NOMO-1 treated with dmso at 0.1 percent for 144 hours (cell line): ENCODE measurements at regions not wholly inside any gene's neighbourhood (a gene's known extent, or its start where the extent isn't known, plus 50 kb on each side); places are given as distances from the start of the nearest gene placed in this dataset.
A peak's percentile ranks its signal among the peaks of the same experiment; 100 is the strongest.
"Not testable (repeated sequence)": the region's sequence is repeated elsewhere in the genome, so short reads cannot be mapped to it uniquely, and the experiment has no call there.

Experiments
- DNase-seq: peaks from one replicate; lab custom pipeline; 2025; ENCODE audit not compliant: unreplicated experiment; lab: John Stamatoyannopoulos, UW

- no peak for DNase-seq
Measured at GRCh38 chr12:40172879-40173278, 51.9 kb upstream of the LRRK2 start.

- DNase-seq, result peak; percentile 44
Measured at GRCh38 chr12:40171501-40171900, 53.3 kb upstream of the LRRK2 start.

GRCh38 chr12:40171066-40171465 is 53.7 kb upstream of the LRRK2 start:
- DNase-seq, result no peak

- no peak for DNase-seq
Measured at GRCh38 chr12:40170593-40170992, 54.2 kb upstream of the LRRK2 start.

- no peak for DNase-seq
Measured at GRCh38 chr12:40168868-40169267, 55.9 kb upstream of the LRRK2 start.

GRCh38 chr12:40168419-40168818 is 56.4 kb upstream of the LRRK2 start:
- DNase-seq, result not testable (repeated sequence)

- no peak for DNase-seq
Measured at GRCh38 chr12:40168001-40168400, 56.8 kb upstream of the LRRK2 start.

- no peak for DNase-seq
Measured at GRCh38 chr12:40165179-40165578, 59.3 kb upstream of the SLC2A13 start.

- DNase-seq, result no peak
Measured at GRCh38 chr12:40164034-40164433, 58.2 kb upstream of the SLC2A13 start.

- DNase-seq, result no peak
Measured at GRCh38 chr12:40162033-40162432, 56.2 kb upstream of the SLC2A13 start.

- peak; percentile 67 for DNase-seq
Measured at GRCh38 chr12:40158592-40159111, 52.8 kb upstream of the SLC2A13 start.

GRCh38 chr12:40157336-40157735 is 51.5 kb upstream of the SLC2A13 start:
- DNase-seq, result no peak

GRCh38 chr12:40156021-40156764 is 50.3 kb upstream of the SLC2A13 start:
- DNase-seq, result no peak
